ENCODE measurements at regions not wholly inside any gene's neighbourhood (a gene's known extent, or its start where the extent isn't known, plus 50 kb on each side); places are given as distances from the start of the nearest gene placed in this dataset.

GRCh38 chr3:25252291-25252690 lies 175.8 kb upstream of the RARB start:
- Histone ChIP-seq H3K56ac (replicated peaks; ENCODE audit: insufficient read length, low read depth, low read length) (no peak overlapping the region), H4K5ac (ENCODE audit: insufficient read length, low read depth, low read length) (no peak overlapping the region), H4K8ac (ENCODE audit: extremely low read depth, insufficient read depth, low read length) (no peak overlapping the region), H4K20me1 (replicated peaks in 1 of 2; ENCODE audit: control insufficient read depth in 1 of 2, insufficient read depth in 2 of 2, low read length in 2 of 2) (no peaks in the 10 kb centered on the region), H3K23me2 (ENCODE audit: low read depth, low read length) (no peaks in the 10 kb centered on the region), H2BK15ac (ENCODE audit: low read length) (no peak overlapping the region), H2BK20ac (ENCODE audit: low read length) (no peak overlapping the region), H3K27ac (ENCODE audit: low read depth, low read length) (no peak overlapping the region), H3K79me2 (ENCODE audit: control insufficient read depth in 1 of 2, insufficient read depth in 2 of 2, low read length in 2 of 2) (no peaks in the 10 kb centered on the region), H3K23ac (ENCODE audit: insufficient read length) (no peak overlapping the region), H2AFZ (ENCODE audit: low read length) (no peak overlapping the region), H3K27me3 (replicated peaks in 1 of 4; ENCODE audit: control insufficient read depth in 3 of 4, extremely low read depth in 1 of 4, insufficient read depth in 3 of 4, low read length in 3 of 4) (no peaks in the 10 kb centered on the region), H3K36me3 (ENCODE audit: control insufficient read depth in 2 of 4, insufficient read depth in 4 of 4, low read length in 3 of 4) (no peaks in the 10 kb centered on the region), H3K4me3 (ENCODE audit: extremely low read depth in 1 of 4, insufficient read depth in 2 of 4, low read depth in 3 of 4, low read length in 4 of 4) (no peak overlapping the region), H3K18ac (ENCODE audit: extremely low read depth, low read length) (no peak overlapping the region), H2AK5ac (ENCODE audit: low read depth, low read length) (no peak overlapping the region), H3K79me1 (ENCODE audit: low read depth, low read length) (no peaks in the 10 kb centered on the region), H3K4ac (replicated peaks; ENCODE audit: insufficient read length, low read depth, low read length) (no peak overlapping the region), H2BK120ac (replicated peaks; ENCODE audit: low read depth, low read length) (no peak overlapping the region), H3K4me1 (replicated peaks in 1 of 4; ENCODE audit: control insufficient read depth in 3 of 4, insufficient read depth in 4 of 4, low read length in 3 of 4) (0 out of 7 replicates have a peak, but pooled peaks cover 0 to 2% (median 0%) of the 10 kb centered on the region in 4 experiments), H4K91ac (replicated peaks; ENCODE audit: insufficient read length, low read length) (no peak overlapping the region), H3K9me3 (ENCODE audit: insufficient read depth in 2 of 2, low read depth in 1 of 2, low read length in 1 of 2) (no peaks in the 10 kb centered on the region), H3K14ac (ENCODE audit: insufficient read length) (no peak overlapping the region), H2BK12ac (ENCODE audit: low read depth, low read length) (no peak overlapping the region), H3K9ac (replicated peaks in 1 of 4; ENCODE audit: extremely low read depth in 1 of 4, low read depth in 3 of 4, low read length in 3 of 4) (no peak overlapping the region), H3K4me2 (ENCODE audit: insufficient read depth in 1 of 2, low read depth in 2 of 2, low read length in 2 of 2) (no peak overlapping the region), H2BK5ac (ENCODE audit: low read depth, low read length) (no peak overlapping the region)
- WGBS, 2 experiments (ENCODE audit: extremely low coverage in 1 of 2, insufficient coverage in 1 of 2, insufficient read length in 1 of 2, insufficient replicate concordance in 2 of 2, low coverage in 1 of 2, low lambda C conversion rate in 2 of 2, missing lambda C conversion rate in 1 of 2): 91% methylated on average over 1 of the region's 1 CpG; no CpG with 5 or more reads in 1 of the 2 experiments
- POLR2A ChIA-PET (ENCODE audit: partially characterized antibody): no interaction called here
- TF ChIP-seq CEBPB (IDR thresholded peaks at IDR 0.05; ENCODE audit: low read depth, low read length) (no peak), E2F6 (IDR thresholded peaks at IDR 0.05) (no peak), TAF7 (optimal IDR thresholded peaks at IDR 0.05; ENCODE audit: borderline replicate concordance, low read depth, low read length) (no peak), EP300 (IDR thresholded peaks at IDR 0.05; ENCODE audit: borderline replicate concordance in 1 of 2, low read depth in 2 of 2, low read length in 2 of 2) (no peak), ATF3 (IDR thresholded peaks at IDR 0.05; ENCODE audit: insufficient read depth, low read depth, low read length) (no peak)
- CTCF ChIA-PET (ENCODE audit: partially characterized antibody): no interaction called here
- no peak for DNase-seq (ENCODE audit: low read depth in 1 of 2, low spot score in 2 of 2)
- FAIRE-seq: no peak

All from H1 (cell line).